Endothelial cell of umbilical vein (primary cell): ENCODE measurements at regions not wholly inside any gene's neighbourhood (a gene's known extent, or its start where the extent isn't known, plus 50 kb on each side); places are given as distances from the start of the nearest gene placed in this dataset.

Source experiments
- BruUV-seq: library from RNA; stranded (reverse); fragments of 400-500 nt; replicated peaks from 2 replicates; lab custom pipeline; 2021; lab: Mats Ljungman, UMichigan
- CTCF ChIA-PET: fragments of 300-600, 350-600 bp; sonication (Branson Sonifier 250); formaldehyde crosslinking; loops from one replicate; lab custom pipeline; 2021; ENCODE audit warnings: antibody characterized with exemption, inconsistent platforms; lab: Charles Lee
- POLR2A ChIA-PET: fragments of 300-600, 350-600 bp; sonication (Branson Sonifier 250); formaldehyde crosslinking; loops from one replicate; lab custom pipeline; 2021; ENCODE audit warnings: antibody characterized with exemption, inconsistent platforms; lab: Charles Lee
- DNase-seq: peaks from one replicate; pipeline ENCODE4 v3.0.0-alpha.2; 2011; ENCODE audit warnings: low read depth, low spot score
- FAIRE-seq: peaks from 2 replicates; lab custom pipeline; 2011; peaks lifted over from hg19 to GRCh38; lab: Jason Lieb, UNC
- H2AFZ ChIP-seq: 2 replicates; pipeline ENCODE4 v1.6.0; 2012; ENCODE audit warnings: low read depth, low read length, control low read depth, inconsistent platforms
- H3K27ac ChIP-seq: 2 replicates; pipeline ENCODE4 v1.5.1; 2011; ENCODE audit warnings: low read depth, mild to moderate bottlenecking, control low read depth, low read length, moderate library complexity; ENCODE audit not compliant: insufficient read depth
- H3K27me3 ChIP-seq, 2 experiments: 2 replicates each; pipeline versions ENCODE4 v1.6.0 to v1.6.1; 2011; ENCODE audit warnings: low read length in 2 of 2, mixed read lengths in 1 of 2; ENCODE audit not compliant: control insufficient read depth in 2 of 2, insufficient read depth in 2 of 2
- H3K36me3 ChIP-seq, 2 experiments: 2 replicates in 1 of 2; 3 replicates in 1 of 2; pipeline ENCODE4 v1.5.1; 2011; ENCODE audit warnings: low read length in 2 of 2, mild to moderate bottlenecking in 1 of 2, moderate library complexity in 1 of 2; ENCODE audit not compliant: control insufficient read depth in 2 of 2, insufficient read depth in 2 of 2; ENCODE audit errors: extremely low read depth in 1 of 2
- H3K4me1 ChIP-seq: 3 replicates; pipeline ENCODE4 v1.5.1; 2011; ENCODE audit warnings: mild to moderate bottlenecking, low read length; ENCODE audit not compliant: control insufficient read depth, insufficient read depth; ENCODE audit errors: extremely low read depth
- H3K4me2 ChIP-seq: 2 replicates; pipeline ENCODE4 v1.6.1; 2011; ENCODE audit warnings: low read length, control low read depth, mixed read lengths; ENCODE audit not compliant: insufficient read depth
- H3K4me3 ChIP-seq, 3 experiments: fragments of 200-600 bp in 1 of 3; sonication (generic), shearing (Covaris generic) in 1 of 3; replicated peaks in 1 of 3; 2 replicates each; pipeline ENCODE4 v1.5.1; 2011 to 2016; ENCODE audit warnings: control low read depth in 3 of 3, low read length in 3 of 3, mild to moderate bottlenecking in 2 of 3, inconsistent platforms in 1 of 3, low read depth in 1 of 3, moderate library complexity in 1 of 3; ENCODE audit not compliant: insufficient read depth in 1 of 3
- H3K79me2 ChIP-seq: 2 replicates; pipeline ENCODE4 v1.6.0; 2012; ENCODE audit warnings: low read length, inconsistent platforms; ENCODE audit not compliant: control insufficient read depth, insufficient read depth
- H3K9ac ChIP-seq: replicated peaks from 2 replicates; pipeline ENCODE3; 2011; ENCODE audit warnings: low read length, control low read depth; ENCODE audit not compliant: insufficient read depth; ENCODE audit errors: extremely low read depth
- H3K9me1 ChIP-seq: replicated peaks from 3 replicates; pipeline ENCODE4 v1.6.0; 2011; ENCODE audit warnings: mild to moderate bottlenecking, low read length; ENCODE audit not compliant: control insufficient read depth, insufficient read depth; ENCODE audit errors: extremely low read depth
- H3K9me3 ChIP-seq: replicated peaks from 2 replicates; pipeline ENCODE4 v1.5.1; 2012; ENCODE audit warnings: low read length, inconsistent platforms; ENCODE audit not compliant: control insufficient read depth, insufficient read depth
- H4K20me1 ChIP-seq: replicated peaks from 2 replicates; pipeline ENCODE3; 2011; ENCODE audit warnings: mild to moderate bottlenecking, low read length; ENCODE audit not compliant: control insufficient read depth, insufficient read depth; ENCODE audit errors: extremely low read depth
- CTCF ChIP-seq, 2 donors: IDR thresholded peaks; 1 replicate in 1 of 2; 2 replicates in 1 of 2; pipeline ENCODE4 v1.5.1; 2011; ENCODE audit warnings: low read length in 2 of 2, mild to moderate bottlenecking in 2 of 2, moderate library complexity in 2 of 2, control low read depth in 1 of 2, inconsistent platforms in 1 of 2, low read depth in 1 of 2; ENCODE audit not compliant: insufficient read depth in 1 of 2; ENCODE audit errors: extremely low read depth in 1 of 2
- EZH2 ChIP-seq: IDR thresholded peaks from 2 replicates; pipeline ENCODE4 v1.6.1; 2012; ENCODE audit warnings: borderline replicate concordance, low read depth, mild to moderate bottlenecking, moderate library complexity, low read length, inconsistent platforms; ENCODE audit not compliant: severe bottlenecking
- FOS ChIP-seq: IDR thresholded peaks from 2 replicates; pipeline ENCODE4 v1.6.1; 2011; ENCODE audit warnings: mild to moderate bottlenecking, low read length, moderate library complexity, borderline replicate concordance; ENCODE audit not compliant: insufficient read depth
- GATA2 ChIP-seq: IDR thresholded peaks from 2 replicates; pipeline ENCODE4 v1.7.0; 2011; ENCODE audit warnings: low read depth, mild to moderate bottlenecking, moderate library complexity, mixed read lengths, low read length; ENCODE audit not compliant: insufficient read length, insufficient read depth
- JUN ChIP-seq: IDR thresholded peaks from 2 replicates; pipeline ENCODE4 v1.6.1; 2011; ENCODE audit warnings: borderline replicate concordance, low read depth; ENCODE audit not compliant: insufficient read length, insufficient read depth
- MYC ChIP-seq: IDR thresholded peaks from one replicate; pipeline ENCODE4 v1.6.1; 2011; ENCODE audit warnings: mild to moderate bottlenecking, low read depth, low read length
- POLR2A ChIP-seq: IDR thresholded peaks from 2 replicates; pipeline ENCODE4 v1.6.1; 2012; ENCODE audit warnings: low read depth, mild to moderate bottlenecking, control low read depth, low read length
- POLR2AphosphoS5 ChIP-seq: IDR thresholded peaks from 2 replicates; pipeline ENCODE4 v1.6.1; 2012; ENCODE audit warnings: low read depth, mild to moderate bottlenecking, control low read depth, low read length, moderate library complexity; ENCODE audit not compliant: insufficient read depth
- dilution Hi-C: fragments of 300-500 bp; cut with MboI; formaldehyde crosslinking; loops from one replicate; pipeline ENCODE4 v1.15.0; 2019; ENCODE audit warnings: low sequenced_read_pairs; ENCODE audit not compliant: extremely low pct_ligation_motif_present
- intact Hi-C: fragments of 100-400 bp; cut with micrococcal nuclease; formaldehyde crosslinking; loops from one replicate; pipeline ENCODE4 v1.10.0; 2022
- TF ChIP-seq, protein P1 (sequence below): IDR thresholded peaks from 2 replicates; pipeline ENCODE4 v1.6.1; 2011; ENCODE audit not compliant: insufficient read depth, insufficient read length

DNA sequence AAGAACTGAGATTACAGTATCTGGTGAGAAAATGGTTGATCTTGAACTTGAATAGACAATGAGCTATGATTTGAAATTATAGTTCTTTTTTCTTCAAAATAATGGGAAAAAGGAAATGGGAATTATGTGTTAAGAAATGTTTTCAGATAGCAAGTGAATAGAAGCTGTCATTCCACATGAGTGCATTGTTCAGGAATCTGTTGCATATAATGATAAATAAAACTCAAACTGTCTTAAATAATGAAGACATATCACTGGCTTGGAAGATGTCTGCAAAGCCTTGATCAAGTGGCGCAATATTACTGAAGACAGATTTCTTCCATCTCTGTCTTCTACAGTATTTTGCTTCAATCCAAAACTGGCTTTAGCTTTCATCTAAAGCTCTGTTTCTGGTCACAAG lies 479.3 kb upstream of the ZFP42 start:
- Histone ChIP-seq H3K27me3 (no peaks in the 10 kb centered on the region), H4K20me1 (no peaks in the 10 kb centered on the region), H3K9me1 (no peaks in the 10 kb centered on the region), H3K27ac (no peak overlapping the region), H3K9me3 (peaks cover 1% of the 10 kb centered on the region), H3K36me3 (no peaks in the 10 kb centered on the region), H3K9ac (no peak overlapping the region), H3K4me3 (no peak overlapping the region), H3K4me2 (no peak overlapping the region), H3K79me2 (no peaks in the 10 kb centered on the region), H2AFZ (no peak overlapping the region), H3K4me1 (no peaks in the 10 kb centered on the region)
- CTCF ChIA-PET = no interaction called here
- no TSS peak for BruUV-seq
- DNase-seq = no peak
- dilution Hi-C loops = no loop called here
- POLR2A ChIA-PET = no interaction called here
- FAIRE-seq = no peak
- TF ChIP-seq EZH2 = no peak
- TF ChIP-seq, protein P1, sequence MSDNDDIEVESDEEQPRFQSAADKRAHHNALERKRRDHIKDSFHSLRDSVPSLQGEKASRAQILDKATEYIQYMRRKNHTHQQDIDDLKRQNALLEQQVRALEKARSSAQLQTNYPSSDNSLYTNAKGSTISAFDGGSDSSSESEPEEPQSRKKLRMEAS = no peak
- TF ChIP-seq POLR2A = no peak
- no peak for TF ChIP-seq CTCF (IDR thresholded peaks at IDR 0.05; ENCODE audit: extremely low read depth in 1 of 2, insufficient read depth in 1 of 2, low read depth in 1 of 2, low read length in 2 of 2)
- TF ChIP-seq JUN = no peak
- TF ChIP-seq FOS = no peak
- no peak for TF ChIP-seq POLR2AphosphoS5
- TF ChIP-seq MYC = no peak
- TF ChIP-seq GATA2 = no peak
- intact Hi-C loops = no loop called here
